IMR-90 (cell line): ENCODE measurements at regions not wholly inside any gene's neighbourhood (a gene's known extent, or its start where the extent isn't known, plus 50 kb on each side); places are given as distances from the start of the nearest gene placed in this dataset.

Source experiments
- ATAC-seq: fragments of 200-7000 bp; cut with Tn5 transposase; 2 replicates; pipeline ENCODE4 v1.9.1; 2020; ENCODE audit warnings: low read depth, mild to moderate bottlenecking, moderate library complexity
- BruUV-seq: library from RNA; stranded (reverse); fragments of 400-500 nt; replicated peaks from 2 replicates; lab custom pipeline; 2021; lab: Mats Ljungman, UMichigan
- CTCF ChIA-PET: fragments of 300-600 bp; formaldehyde crosslinking; extraction: SDS; loops from one replicate; lab custom pipeline; 2021; ENCODE audit warnings: antibody characterized with exemption; lab: Yijun Ruan, JAX
- POLR2A ChIA-PET: fragments of 300-600 bp; sonication (Branson Sonifier 250); formaldehyde crosslinking; loops from one replicate; lab custom pipeline; 2022; ENCODE audit warnings: antibody characterized with exemption; ENCODE audit not compliant: unreplicated experiment; lab: Charles Lee
- DNase-seq: peaks from one replicate; pipeline ENCODE4 v3.0.0; 2013
- H2AFZ ChIP-seq: replicated peaks from 2 replicates; pipeline ENCODE3; 2013; ENCODE audit warnings: low read length, mild to moderate bottlenecking; ENCODE audit not compliant: poor library complexity
- H2AK5ac ChIP-seq: 2 replicates; pipeline ENCODE4 v1.6.1; 2013; ENCODE audit warnings: low read depth, low read length, inconsistent platforms
- H2AK9ac ChIP-seq: replicated peaks from 2 replicates; pipeline ENCODE3; 2013; ENCODE audit warnings: mild to moderate bottlenecking, low read depth, low read length, moderate library complexity; ENCODE audit not compliant: poor library complexity
- H2BK120ac ChIP-seq: 2 replicates; pipeline ENCODE4 v1.6.1; 2013; ENCODE audit warnings: low read depth, low read length, inconsistent platforms
- H2BK15ac ChIP-seq: 3 replicates; pipeline ENCODE4 v1.6.1; 2013; ENCODE audit warnings: low read depth, low read length, inconsistent platforms
- H2BK20ac ChIP-seq: 2 replicates; pipeline ENCODE4 v1.6.1; 2013; ENCODE audit warnings: low read depth, mild to moderate bottlenecking, inconsistent platforms, low read length, moderate library complexity
- H2BK5ac ChIP-seq: 2 replicates; pipeline ENCODE4 v1.6.1; 2013; ENCODE audit warnings: mild to moderate bottlenecking, low read depth, low read length, inconsistent platforms; ENCODE audit not compliant: poor library complexity, severe bottlenecking
- H3K14ac ChIP-seq: replicated peaks from 2 replicates; pipeline ENCODE4 v1.6.1; 2013; ENCODE audit warnings: low read depth, low read length, inconsistent platforms
- H3K18ac ChIP-seq: 2 replicates; pipeline ENCODE4 v1.6.1; 2013; ENCODE audit warnings: low read depth, low read length, control low read depth
- H3K23ac ChIP-seq: 2 replicates; pipeline ENCODE4 v1.6.1; 2013; ENCODE audit warnings: low read depth, low read length, inconsistent platforms
- H3K27ac ChIP-seq: 2 replicates; pipeline ENCODE4 v1.5.1; 2013; ENCODE audit warnings: mild to moderate bottlenecking, control low read depth, low read length; ENCODE audit not compliant: insufficient read depth
- H3K27me3 ChIP-seq: 2 replicates; pipeline ENCODE4 v1.6.1; 2013; ENCODE audit warnings: low read length; ENCODE audit not compliant: control insufficient read depth, insufficient read depth
- H3K36me3 ChIP-seq: 2 replicates; pipeline ENCODE4 v1.6.1; 2013; ENCODE audit warnings: low read length, mixed read lengths; ENCODE audit not compliant: control insufficient read depth, insufficient read depth
- H3K4ac ChIP-seq: 2 replicates; pipeline ENCODE4 v1.6.1; 2013; ENCODE audit warnings: low read depth, low read length, inconsistent platforms
- H3K4me1 ChIP-seq: 2 replicates; pipeline ENCODE4 v1.6.1; 2013; ENCODE audit warnings: low read length, mixed read lengths; ENCODE audit not compliant: control insufficient read depth, insufficient read depth
- H3K4me2 ChIP-seq: 2 replicates; pipeline ENCODE4 v1.6.1; 2013; ENCODE audit warnings: low read depth, mild to moderate bottlenecking, control low read depth, low read length, moderate library complexity
- H3K4me3 ChIP-seq: 2 replicates; pipeline ENCODE4 v1.5.1; 2013; ENCODE audit warnings: low read depth, mild to moderate bottlenecking, control low read depth, low read length, moderate library complexity; ENCODE audit not compliant: insufficient read depth
- H3K56ac ChIP-seq: 2 replicates; pipeline ENCODE4 v1.6.1; 2013; ENCODE audit warnings: low read length, inconsistent platforms; ENCODE audit not compliant: insufficient read depth; ENCODE audit errors: extremely low read depth
- H3K79me1 ChIP-seq, 2 experiments: 2 replicates each; pipeline ENCODE4 v1.6.1; 2013; ENCODE audit warnings: low read length in 2 of 2, inconsistent platforms in 1 of 2, low read depth in 1 of 2
- H3K9ac ChIP-seq: 2 replicates; pipeline ENCODE4 v1.6.1; 2013; ENCODE audit warnings: low read depth, low read length, control low read depth
- H3K9me1 ChIP-seq: 2 replicates; pipeline ENCODE4 v1.6.1; 2013; ENCODE audit warnings: low read length, inconsistent platforms; ENCODE audit not compliant: insufficient read depth
- H3K9me3 ChIP-seq: 2 replicates; pipeline ENCODE4 v1.6.1; 2013; ENCODE audit warnings: low read length; ENCODE audit not compliant: control insufficient read depth, insufficient read depth
- H4K20me1 ChIP-seq: 2 replicates; pipeline ENCODE4 v1.6.1; 2013; ENCODE audit warnings: low read length, inconsistent platforms; ENCODE audit not compliant: insufficient read depth
- H4K5ac ChIP-seq: 2 replicates; pipeline ENCODE4 v1.6.1; 2013; ENCODE audit warnings: mild to moderate bottlenecking, low read depth, low read length, control low read depth
- H4K8ac ChIP-seq, 2 experiments: 2 replicates each; pipeline ENCODE4 v1.6.1; 2013; ENCODE audit warnings: low read depth in 2 of 2, low read length in 2 of 2, control low read depth in 1 of 2, inconsistent platforms in 1 of 2
- H4K91ac ChIP-seq: 2 replicates; pipeline ENCODE4 v1.6.1; 2013; ENCODE audit warnings: low read depth, low read length, inconsistent platforms; ENCODE audit not compliant: insufficient read depth
- BHLHE40 ChIP-seq: fragments of 150-350 bp; IDR thresholded peaks from 2 replicates; pipeline ENCODE4 v1.6.1; 2016; ENCODE audit warnings: mild to moderate bottlenecking, low read depth, low read length
- CEBPB ChIP-seq: IDR thresholded peaks from 2 replicates; pipeline ENCODE4 v1.6.1; 2012; ENCODE audit warnings: low read depth, low read length, improper control_type of control experiment
- CHD1 ChIP-seq: IDR thresholded peaks from 2 replicates; pipeline ENCODE4 v1.6.1; 2012; ENCODE audit warnings: low read depth, low read length, improper control_type of control experiment
- FOS ChIP-seq: fragments of 150-350 bp; IDR thresholded peaks from 2 replicates; pipeline ENCODE4 v1.6.1; 2016; ENCODE audit warnings: low read depth, low read length
- MAFK ChIP-seq: IDR thresholded peaks from 2 replicates; pipeline ENCODE4 v1.6.1; 2012; ENCODE audit warnings: low read depth, low read length, improper control_type of control experiment
- MAZ ChIP-seq: IDR thresholded peaks from 2 replicates; pipeline ENCODE4 v1.6.1; 2012; ENCODE audit warnings: low read depth, mild to moderate bottlenecking, low read length, improper control_type of control experiment, moderate library complexity, borderline replicate concordance
- MXI1 ChIP-seq: IDR thresholded peaks from 2 replicates; pipeline ENCODE4 v1.6.1; 2012; ENCODE audit warnings: low read depth, mild to moderate bottlenecking, low read length, moderate library complexity, borderline replicate concordance
- NFE2L2 ChIP-seq: fragments of 150-350 bp; IDR thresholded peaks from 2 replicates; pipeline ENCODE4 v1.6.1; 2016; ENCODE audit warnings: low read depth, mild to moderate bottlenecking, low read length
- POLR2A ChIP-seq: IDR thresholded peaks from 2 replicates; pipeline ENCODE4 v1.6.1; 2012; ENCODE audit warnings: mild to moderate bottlenecking, low read depth, low read length
- RAD21 ChIP-seq: IDR thresholded peaks from 2 replicates; pipeline ENCODE4 v1.6.1; 2012; ENCODE audit warnings: low read length, improper control_type of control experiment
- RCOR1 ChIP-seq: IDR thresholded peaks from 2 replicates; pipeline ENCODE4 v1.6.1; 2012; ENCODE audit warnings: mild to moderate bottlenecking, low read length, improper control_type of control experiment; ENCODE audit not compliant: insufficient replicate concordance
- RFX5 ChIP-seq: IDR thresholded peaks from 2 replicates; pipeline ENCODE4 v1.8.0; 2012; ENCODE audit warnings: low read depth, mild to moderate bottlenecking, low read length, moderate library complexity
- SMC3 ChIP-seq: fragments of 150-350 bp; IDR thresholded peaks from 2 replicates; pipeline ENCODE4 v1.6.1; 2016; ENCODE audit warnings: low read depth, mild to moderate bottlenecking, antibody characterized with exemption, low read length, moderate library complexity
- WGBS, 2 experiments: methylation state at CpG; one replicate each; pipeline versions ENCODE4 v1.1.5 to v1.1.7; 2013; ENCODE audit warnings: missing lambda C conversion rate in 2 of 2; ENCODE audit not compliant: insufficient read length in 1 of 2; ENCODE audit errors: extremely low coverage in 2 of 2; 5-methylcytosine and 5-hydroxymethylcytosine counted together
- dilution Hi-C: fragments of 300-500 bp; cut with HindIII; formaldehyde crosslinking; loops from one replicate; pipeline ENCODE4 v1.14.3; 2018; ENCODE audit warnings: low sequenced_read_pairs; ENCODE audit not compliant: unreplicated experiment
- in situ Hi-C: fragments of 300-500 bp; cut with MboI; formaldehyde crosslinking; loops from 3 replicates; pipeline ENCODE4 v1.14.3; 2019; ENCODE audit warnings: low sequenced_read_pairs, inconsistent platforms, mixed read lengths
- intact Hi-C: fragments of 100-400 bp; cut with micrococcal nuclease; formaldehyde crosslinking; loops from 2 replicates; pipeline ENCODE4 v1.10.0; 2022
- TF ChIP-seq, protein P1 (sequence below): fragments of 150-350 bp; IDR thresholded peaks from 2 replicates; pipeline ENCODE4 v1.6.1; 2017; ENCODE audit warnings: mild to moderate bottlenecking, antibody characterized with exemption, low read length, low read depth
- TF ChIP-seq, protein P2 (sequence below): conservative IDR thresholded peaks from 2 replicates; pipeline ENCODE4 v1.5.1; 2012; ENCODE audit warnings: mild to moderate bottlenecking, low read depth, low read length, improper control_type of control experiment
- TF ChIP-seq, protein P3 (sequence below): fragments of 150-350 bp; IDR thresholded peaks from 2 replicates; pipeline ENCODE4 v1.6.1; 2016; ENCODE audit warnings: low read depth, mild to moderate bottlenecking, low read length, moderate library complexity, borderline replicate concordance

DNA sequence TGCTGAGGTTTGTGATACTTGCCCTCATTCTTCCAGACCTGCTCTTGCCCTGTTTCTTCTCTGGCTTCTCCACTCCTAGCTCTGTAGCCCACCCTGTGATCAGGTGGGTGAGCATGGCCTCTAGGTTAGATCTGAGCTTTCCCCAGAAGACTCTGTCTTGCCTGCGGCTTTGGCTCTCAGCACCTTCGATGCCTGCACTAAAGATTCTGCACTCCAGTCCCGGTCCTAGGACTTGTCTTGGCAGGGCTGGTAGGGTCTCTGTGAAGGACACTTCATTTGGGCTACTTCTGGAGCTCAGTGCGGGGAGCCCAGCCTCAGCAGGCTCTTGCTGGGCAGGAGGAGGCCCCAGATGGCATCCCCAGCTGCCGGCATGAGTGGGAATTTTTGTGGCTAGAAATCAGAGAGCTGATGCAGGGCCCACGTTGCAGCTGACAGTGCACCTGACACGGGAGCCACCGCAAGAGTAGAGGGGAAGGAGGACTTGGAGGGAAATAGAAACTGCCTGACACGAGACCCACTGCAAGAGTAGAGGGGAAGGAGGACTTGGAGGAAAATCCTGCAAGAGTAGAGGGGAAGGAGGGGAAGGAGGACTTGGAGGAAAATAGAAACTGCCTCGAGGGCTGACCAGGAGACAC is 226.9 kb upstream of the B3GAT1 start:
- no peak overlapping the region for H2BK5ac ChIP-seq
- H3K4me2 ChIP-seq, result no peak overlapping the region
- H2BK120ac ChIP-seq, result no peak overlapping the region
- no peaks in the 10 kb centered on the region for H3K36me3 ChIP-seq
- in situ Hi-C loops (no loop called here), intact Hi-C loops (no loop called here), dilution Hi-C loops (no loop called here)
- no peak overlapping the region for H3K27ac ChIP-seq
- no peak overlapping the region for H3K18ac ChIP-seq
- H2AFZ ChIP-seq, result no peak overlapping the region
- no peaks in the 10 kb centered on the region for H3K4me1 ChIP-seq
- H3K14ac ChIP-seq, result no peak overlapping the region
- no peak overlapping the region for H3K9ac ChIP-seq
- TF ChIP-seq MAFK (no peak), MAZ (no peak), RFX5 (no peak), NFE2L2 (no peak), SMC3 (no peak), CHD1 (no peak), FOS (no peak), CEBPB (no peak), BHLHE40 (no peak), POLR2A (no peak), RCOR1 (no peak), RAD21 (no peak), MXI1 (no peak)
- TF ChIP-seq, protein P1, sequence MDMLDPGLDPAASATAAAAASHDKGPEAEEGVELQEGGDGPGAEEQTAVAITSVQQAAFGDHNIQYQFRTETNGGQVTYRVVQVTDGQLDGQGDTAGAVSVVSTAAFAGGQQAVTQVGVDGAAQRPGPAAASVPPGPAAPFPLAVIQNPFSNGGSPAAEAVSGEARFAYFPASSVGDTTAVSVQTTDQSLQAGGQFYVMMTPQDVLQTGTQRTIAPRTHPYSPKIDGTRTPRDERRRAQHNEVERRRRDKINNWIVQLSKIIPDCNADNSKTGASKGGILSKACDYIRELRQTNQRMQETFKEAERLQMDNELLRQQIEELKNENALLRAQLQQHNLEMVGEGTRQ, result no peak
- TF ChIP-seq, protein P2, sequence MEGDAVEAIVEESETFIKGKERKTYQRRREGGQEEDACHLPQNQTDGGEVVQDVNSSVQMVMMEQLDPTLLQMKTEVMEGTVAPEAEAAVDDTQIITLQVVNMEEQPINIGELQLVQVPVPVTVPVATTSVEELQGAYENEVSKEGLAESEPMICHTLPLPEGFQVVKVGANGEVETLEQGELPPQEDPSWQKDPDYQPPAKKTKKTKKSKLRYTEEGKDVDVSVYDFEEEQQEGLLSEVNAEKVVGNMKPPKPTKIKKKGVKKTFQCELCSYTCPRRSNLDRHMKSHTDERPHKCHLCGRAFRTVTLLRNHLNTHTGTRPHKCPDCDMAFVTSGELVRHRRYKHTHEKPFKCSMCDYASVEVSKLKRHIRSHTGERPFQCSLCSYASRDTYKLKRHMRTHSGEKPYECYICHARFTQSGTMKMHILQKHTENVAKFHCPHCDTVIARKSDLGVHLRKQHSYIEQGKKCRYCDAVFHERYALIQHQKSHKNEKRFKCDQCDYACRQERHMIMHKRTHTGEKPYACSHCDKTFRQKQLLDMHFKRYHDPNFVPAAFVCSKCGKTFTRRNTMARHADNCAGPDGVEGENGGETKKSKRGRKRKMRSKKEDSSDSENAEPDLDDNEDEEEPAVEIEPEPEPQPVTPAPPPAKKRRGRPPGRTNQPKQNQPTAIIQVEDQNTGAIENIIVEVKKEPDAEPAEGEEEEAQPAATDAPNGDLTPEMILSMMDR, result no peak
- TF ChIP-seq, protein P3, sequence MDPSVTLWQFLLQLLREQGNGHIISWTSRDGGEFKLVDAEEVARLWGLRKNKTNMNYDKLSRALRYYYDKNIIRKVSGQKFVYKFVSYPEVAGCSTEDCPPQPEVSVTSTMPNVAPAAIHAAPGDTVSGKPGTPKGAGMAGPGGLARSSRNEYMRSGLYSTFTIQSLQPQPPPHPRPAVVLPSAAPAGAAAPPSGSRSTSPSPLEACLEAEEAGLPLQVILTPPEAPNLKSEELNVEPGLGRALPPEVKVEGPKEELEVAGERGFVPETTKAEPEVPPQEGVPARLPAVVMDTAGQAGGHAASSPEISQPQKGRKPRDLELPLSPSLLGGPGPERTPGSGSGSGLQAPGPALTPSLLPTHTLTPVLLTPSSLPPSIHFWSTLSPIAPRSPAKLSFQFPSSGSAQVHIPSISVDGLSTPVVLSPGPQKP, result no peak
- no peak overlapping the region for H3K4ac ChIP-seq
- no peak overlapping the region for H3K4me3 ChIP-seq
- H4K5ac ChIP-seq, result no peak overlapping the region
- no peaks in the 10 kb centered on the region for H4K20me1 ChIP-seq
- WGBS, 2 experiments, result 65% methylated on average over 4 of the region's 10 CpGs; no CpG with 5 or more reads in 1 of the 2 experiments
- H3K23ac ChIP-seq, result no peak overlapping the region
- ATAC-seq (no peak), DNase-seq (no peak)
- H2BK20ac ChIP-seq, result no peak overlapping the region
- POLR2A ChIA-PET, result no interaction called here
- H3K79me1 ChIP-seq, result no peaks in the 10 kb centered on the region
- H2BK15ac ChIP-seq, result no peak overlapping the region
- H2AK5ac ChIP-seq, result no peak overlapping the region
- BruUV-seq, result no TSS peak
- H3K56ac ChIP-seq, result no peak overlapping the region
- peaks cover 64% of the 10 kb centered on the region for H3K9me3 ChIP-seq
- CTCF ChIA-PET, result no interaction called here
- H4K91ac ChIP-seq, result no peak overlapping the region
- H2AK9ac ChIP-seq, result no peak overlapping the region
- H4K8ac ChIP-seq, result no peak overlapping the region
- H3K27me3 ChIP-seq, result no peaks in the 10 kb centered on the region
- no peaks in the 10 kb centered on the region for H3K9me1 ChIP-seq
